ENCODE measurements at regions not wholly inside any gene's neighbourhood (a gene's known extent, or its start where the extent isn't known, plus 50 kb on each side); places are given as distances from the start of the nearest gene placed in this dataset.
"Not testable (repeated sequence)": the region's sequence is repeated elsewhere in the genome, so short reads cannot be mapped to it uniquely, and the experiment has no call there.

- no peak for DNase-seq (ENCODE audit: low read depth in 2 of 3, low spot score in 1 of 3)
Measured at GRCh38 chr13:65529541-65529940, 1700.6 kb downstream of the PCDH9 start.

DNA sequence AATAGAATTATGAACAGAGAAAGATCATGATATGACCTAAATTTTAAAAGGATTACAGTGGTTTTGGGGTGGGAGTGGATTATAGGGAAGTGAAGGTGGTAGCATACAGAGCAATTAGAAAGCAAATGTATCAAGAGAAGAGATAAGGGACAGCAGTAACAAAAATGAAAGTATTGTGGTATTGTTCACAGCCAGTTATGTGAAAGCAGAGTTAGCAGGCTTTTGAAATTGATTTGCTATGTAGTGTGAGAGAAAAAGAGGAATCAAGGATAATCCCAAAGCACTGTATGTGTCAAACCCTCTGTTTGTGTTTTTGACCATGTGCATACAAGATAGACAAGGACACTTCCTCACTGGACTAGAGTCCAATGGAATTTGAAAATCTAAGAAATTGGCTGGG is 1721.4 kb downstream of the PCDH9 start:
- DNase-seq (ENCODE audit: low read depth in 2 of 3, low spot score in 1 of 3) = no peak

DNA sequence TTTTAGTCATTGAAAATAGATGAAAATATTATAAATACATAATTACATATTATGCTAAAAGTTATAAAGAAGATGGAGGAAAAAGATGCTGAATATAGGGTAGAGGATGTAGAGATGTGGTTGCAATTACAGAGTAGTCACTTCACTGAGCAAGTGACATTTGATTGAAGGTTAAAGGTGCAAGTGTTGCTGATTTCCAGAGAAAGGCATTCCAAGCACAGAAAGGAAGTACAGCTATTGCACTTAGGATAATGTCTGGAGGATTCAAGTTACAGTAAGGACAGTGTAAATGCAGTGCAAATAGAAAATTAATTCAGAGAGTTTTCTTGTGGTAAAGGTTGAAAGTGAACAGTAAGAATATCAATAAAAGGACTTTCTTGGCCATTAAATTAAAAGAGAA is 1721.8 kb downstream of the PCDH9 start:
- DNase-seq (ENCODE audit: low read depth in 2 of 3, low spot score in 1 of 3) = no peak

DNA sequence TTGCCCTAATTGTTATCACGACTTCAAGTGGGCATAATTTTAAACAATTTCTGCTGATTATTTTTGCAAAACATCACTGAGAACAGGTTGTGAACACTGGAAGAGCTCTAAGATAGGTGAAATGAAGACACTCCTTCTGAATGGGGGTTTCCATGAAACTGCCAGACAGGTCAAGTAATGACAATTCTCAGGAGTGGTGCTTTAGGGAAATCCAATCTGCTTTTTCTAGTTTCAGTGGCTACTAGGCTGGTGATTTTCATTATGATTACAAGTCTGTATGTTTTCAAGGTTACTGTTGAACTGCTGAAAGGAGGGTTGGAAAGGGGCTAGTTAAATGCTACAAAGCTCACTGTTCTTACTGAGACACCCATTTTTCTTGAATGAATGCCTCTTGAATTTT is 1724.2 kb downstream of the PCDH9 start:
- DNase-seq (ENCODE audit: low read depth in 2 of 3, low spot score in 1 of 3) = no peak

DNA sequence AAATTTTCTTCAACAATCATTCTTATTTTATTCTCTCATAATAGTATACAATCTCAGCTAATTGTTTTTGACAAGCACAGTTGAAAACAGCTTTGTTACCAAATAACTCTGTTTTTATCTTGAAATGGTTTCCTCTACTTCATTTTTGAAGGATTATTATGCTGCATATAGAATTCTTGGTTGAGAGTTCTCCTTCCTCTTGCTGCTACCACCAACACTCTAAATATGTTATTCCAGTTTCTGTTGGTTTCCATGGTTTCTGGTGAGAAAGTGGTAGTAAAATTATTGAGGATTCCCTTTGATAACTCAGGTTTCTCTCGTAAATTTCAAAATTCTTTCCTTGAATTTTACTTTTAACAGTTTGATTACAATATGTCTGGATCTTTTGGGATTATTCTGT is 1725.9 kb downstream of the PCDH9 start:
- no peak for DNase-seq (ENCODE audit: low read depth in 2 of 3, low spot score in 1 of 3)

- no peak for DNase-seq (ENCODE audit: low read depth in 2 of 3, low spot score in 1 of 3)
Measured at GRCh38 chr13:65500481-65500880, 1729.7 kb downstream of the PCDH9 start.

DNA sequence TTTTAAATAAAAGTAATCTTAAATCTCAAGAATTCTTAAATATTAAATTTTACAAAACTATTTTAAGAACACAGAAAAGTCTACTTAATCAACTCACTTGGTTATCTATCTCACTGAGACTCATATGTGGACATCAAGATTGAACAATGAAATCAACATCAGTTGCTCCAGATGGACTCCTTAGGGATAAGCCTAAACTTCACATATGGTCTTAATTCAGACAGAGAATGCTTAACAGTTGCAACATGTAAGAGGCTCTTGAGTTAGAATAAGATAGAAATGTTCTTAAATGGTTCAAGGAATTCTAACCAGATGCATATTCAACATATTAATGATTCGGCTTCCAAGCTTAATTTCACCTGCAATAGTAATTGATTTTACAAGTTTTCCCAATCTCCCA is 1730.9 kb downstream of the PCDH9 start:
- no peak for DNase-seq (ENCODE audit: low read depth in 2 of 3, low spot score in 1 of 3)

GRCh38 chr13:65497265-65497664 is 1732.9 kb downstream of the PCDH9 start:
- no peak for DNase-seq (ENCODE audit: low read depth in 2 of 3, low spot score in 1 of 3)

DNA sequence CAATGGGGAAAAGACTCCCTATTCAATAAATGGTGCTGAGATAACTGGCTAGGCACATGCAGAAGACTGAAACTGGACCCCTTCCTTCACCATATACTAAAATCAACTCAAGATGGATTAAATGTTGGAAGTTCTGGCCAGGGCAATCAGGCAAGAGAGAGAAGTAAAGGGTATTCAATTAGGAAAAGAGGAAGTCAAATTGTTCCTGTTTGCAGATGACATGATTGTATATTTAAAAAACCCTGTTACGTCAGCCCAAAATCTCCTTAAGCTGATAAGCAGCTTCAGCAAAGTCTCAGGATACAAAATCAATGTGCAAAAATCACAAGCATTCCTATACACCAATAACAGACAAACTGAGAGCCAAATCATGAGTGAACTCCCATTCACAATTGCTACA is 1739.4 kb downstream of the PCDH9 start:
- not testable (repeated sequence) for DNase-seq (ENCODE audit: low read depth in 2 of 3, low spot score in 1 of 3)

GRCh38 chr13:65488606-65489005 is 1741.5 kb downstream of the PCDH9 start:
- no peak for DNase-seq (ENCODE audit: low read depth in 2 of 3, low spot score in 1 of 3)

DNA sequence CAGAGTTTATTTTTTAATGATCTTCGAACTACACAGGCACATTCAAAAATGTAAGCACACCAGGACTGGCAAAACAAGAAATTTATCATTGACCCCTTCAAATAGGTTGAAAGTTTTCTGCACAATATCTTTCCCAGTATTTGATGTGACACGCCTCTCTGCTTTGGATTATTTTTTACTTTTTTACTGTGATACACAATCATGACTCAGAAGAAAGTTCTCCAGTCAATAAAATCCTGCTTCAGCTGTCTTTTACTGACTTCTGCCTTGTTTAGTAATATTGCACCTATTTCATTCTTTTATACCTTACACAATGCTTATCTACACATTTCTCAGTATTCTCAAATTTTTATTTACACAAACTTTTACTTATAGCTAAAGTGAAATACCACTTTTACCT is 1750.4 kb downstream of the PCDH9 start:
- no peak for DNase-seq (ENCODE audit: low read depth in 2 of 3, low spot score in 1 of 3)

GRCh38 chr13:65473196-65473595 is 1756.9 kb downstream of the PCDH9 start:
- no peak for DNase-seq (ENCODE audit: low read depth in 2 of 3, low spot score in 1 of 3)

DNA sequence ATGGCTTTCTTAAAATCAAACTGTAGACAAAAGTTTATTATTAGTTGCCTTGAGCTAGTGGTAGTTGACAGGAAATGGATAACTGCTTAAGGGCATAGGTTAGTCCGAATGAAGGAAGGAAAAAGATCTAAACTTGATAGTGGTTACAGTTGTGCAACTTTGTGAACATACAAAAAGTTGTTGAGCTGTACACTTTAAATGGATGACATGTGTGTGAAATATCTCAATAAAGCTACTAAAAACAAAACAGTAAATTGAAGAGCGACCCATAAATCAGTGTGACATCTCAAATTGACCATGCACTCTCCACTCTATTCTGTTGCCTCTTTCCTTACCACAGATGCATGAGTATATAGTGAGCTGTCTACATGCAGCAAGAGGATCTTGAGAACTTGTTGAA is 1757.8 kb downstream of the PCDH9 start:
- no peak for DNase-seq (ENCODE audit: low read depth in 2 of 3, low spot score in 1 of 3)

- no peak for DNase-seq (ENCODE audit: low read depth in 2 of 3, low spot score in 1 of 3)
Measured at GRCh38 chr13:65470781-65471180, 1759.4 kb downstream of the PCDH9 start.

DNA sequence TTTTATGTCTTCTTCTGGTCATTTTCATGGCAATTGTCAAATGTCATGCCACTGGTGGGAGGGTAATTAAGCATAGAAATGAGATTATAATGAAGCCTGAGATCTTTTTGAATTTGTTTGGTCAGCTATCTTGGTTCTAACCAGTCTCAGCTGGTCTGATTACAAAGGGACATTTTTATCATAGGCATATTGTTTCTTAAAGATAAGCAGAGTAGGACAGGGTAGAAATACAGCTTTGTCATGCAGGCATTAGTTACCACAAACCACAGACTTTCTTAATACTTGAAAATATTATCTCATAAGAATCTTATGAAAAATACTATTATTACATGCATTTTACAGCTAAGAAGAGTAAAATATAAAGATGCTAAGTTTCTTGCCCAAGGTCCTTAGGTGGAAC is 1761.5 kb downstream of the PCDH9 start:
- no peak for DNase-seq (ENCODE audit: low read depth in 2 of 3, low spot score in 1 of 3)

- no peak for DNase-seq (ENCODE audit: low read depth in 2 of 3, low spot score in 1 of 3)
Measured at GRCh38 chr13:65461590-65461989, 1768.5 kb downstream of the PCDH9 start.

DNA sequence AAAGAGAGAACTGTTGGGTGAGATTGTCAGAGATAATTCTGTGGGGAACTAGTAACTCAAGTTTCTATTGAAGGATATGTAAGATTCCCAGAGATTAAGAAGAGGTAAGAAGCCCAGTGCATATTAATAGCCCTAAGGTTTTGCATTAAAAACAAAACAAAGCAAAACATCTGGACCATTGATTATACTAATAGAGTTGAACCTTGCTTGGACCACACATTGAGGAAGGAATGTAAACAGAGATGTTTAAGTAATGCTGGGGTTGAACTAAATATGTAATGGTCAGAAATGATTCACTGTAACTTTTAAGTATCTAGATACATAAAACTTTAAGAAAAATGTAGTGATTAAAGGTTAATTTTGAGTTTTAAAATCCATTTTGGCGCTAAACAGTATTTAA is 1770.0 kb downstream of the PCDH9 start:
- no peak for DNase-seq (ENCODE audit: low read depth in 2 of 3, low spot score in 1 of 3)

DNA sequence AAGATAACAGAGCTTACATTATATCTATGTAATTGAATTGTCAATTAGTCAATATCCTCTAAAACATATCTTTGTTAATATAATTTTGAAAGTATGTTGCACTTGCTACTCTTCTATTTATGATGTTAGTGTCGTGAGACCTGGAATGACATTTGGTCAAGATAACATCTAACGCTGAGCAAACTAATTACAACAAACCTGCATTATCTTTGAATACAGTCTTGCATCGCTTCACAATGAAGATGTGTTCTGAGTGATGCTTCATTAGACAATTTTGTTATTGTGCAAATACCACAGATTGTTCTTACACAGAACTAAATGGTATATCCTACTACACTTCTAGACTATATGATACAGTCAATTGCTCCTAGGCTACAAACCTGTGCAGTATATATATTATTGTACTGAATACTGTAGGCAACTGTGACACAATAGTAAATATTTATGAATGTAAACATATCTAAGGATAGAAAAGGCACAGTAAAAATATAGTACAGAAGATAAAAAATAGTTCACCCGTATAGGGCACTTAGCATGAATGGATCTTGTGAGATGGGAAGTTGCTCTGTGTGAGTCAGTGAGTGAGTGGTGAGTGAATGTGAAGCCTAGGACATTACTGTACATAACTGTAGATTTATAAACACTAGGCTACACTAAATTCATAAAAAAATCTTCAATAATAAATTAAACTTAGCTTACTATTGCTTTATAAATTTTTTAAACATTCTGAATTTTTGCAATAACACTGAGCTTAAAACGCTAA is 1773.8 kb downstream of the PCDH9 start:
- no peak for DNase-seq (ENCODE audit: low read depth in 2 of 3, low spot score in 1 of 3)

- DNase-seq (ENCODE audit: low read depth in 2 of 3, low spot score in 1 of 3) = no peak
Measured at GRCh38 chr13:65454403-65454802, 1775.7 kb downstream of the PCDH9 start.

GRCh38 chr13:65453982-65454381 is 1776.2 kb downstream of the PCDH9 start:
- no peak for DNase-seq (ENCODE audit: low read depth in 2 of 3, low spot score in 1 of 3)

DNA sequence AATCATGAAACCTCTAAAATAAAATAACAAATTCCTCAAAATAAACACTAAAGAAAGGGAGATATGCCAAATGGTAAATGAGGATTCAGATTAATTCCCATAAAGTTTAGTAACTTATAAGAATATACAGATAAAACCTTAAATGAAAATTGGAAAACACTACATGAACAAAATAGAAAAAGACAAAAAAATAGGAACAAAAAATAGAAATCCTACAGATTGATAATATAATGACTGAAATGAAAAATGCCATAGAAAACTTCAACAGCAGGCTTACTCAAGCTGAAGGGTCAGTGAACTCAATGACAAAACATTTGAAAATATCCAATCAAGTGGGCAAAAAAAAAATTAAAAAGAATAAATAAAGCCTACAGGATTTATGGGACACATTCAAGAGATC is 1784.8 kb downstream of the PCDH9 start:
- DNase-seq (ENCODE audit: low read depth in 2 of 3, low spot score in 1 of 3) = no peak

DNA sequence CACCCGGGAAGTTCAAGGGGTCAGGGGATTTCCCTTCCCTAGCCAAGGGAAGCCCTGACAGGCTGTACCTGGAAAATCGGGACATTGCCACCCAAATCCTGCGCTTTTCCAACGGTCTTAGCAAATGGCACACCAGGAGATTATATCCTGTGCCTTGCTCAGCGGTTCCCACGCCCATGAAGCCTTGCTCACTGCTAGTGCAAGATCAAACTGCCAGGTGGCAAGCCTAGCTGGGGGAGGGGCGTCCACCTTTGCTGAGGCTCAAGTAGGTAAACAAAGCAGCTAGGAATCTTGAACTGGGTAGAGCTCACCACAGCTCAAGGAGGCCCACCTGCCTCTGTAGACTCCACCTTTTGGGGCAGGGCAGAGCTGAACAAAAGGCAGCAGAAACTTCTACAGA is 1794.5 kb downstream of the PCDH9 start:
- DNase-seq (ENCODE audit: low read depth in 2 of 3, low spot score in 1 of 3) = no peak

DNA sequence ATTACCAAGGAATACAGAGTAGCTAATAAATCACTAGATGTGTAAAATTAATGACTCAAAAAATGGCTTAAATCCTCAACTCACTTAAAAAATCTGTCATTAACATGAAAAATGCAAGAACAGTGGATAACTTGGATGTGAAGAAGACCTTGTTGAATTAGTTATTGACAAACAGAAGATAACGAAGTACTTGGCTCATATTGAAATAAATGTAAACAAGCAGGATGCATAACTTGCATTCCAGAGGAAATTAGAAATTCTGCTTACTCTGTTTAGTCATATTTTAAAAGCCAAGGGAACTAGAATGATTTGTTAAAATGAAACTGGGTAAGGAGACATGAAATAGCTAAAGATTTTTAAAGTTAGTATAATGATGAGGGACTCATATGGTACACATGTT is 1812.2 kb downstream of the PCDH9 start:
- no peak for DNase-seq (ENCODE audit: low read depth in 2 of 3, low spot score in 1 of 3)

GRCh38 chr13:65416784-65417183 is 1813.4 kb downstream of the PCDH9 start:
- DNase-seq (ENCODE audit: low read depth in 2 of 3, low spot score in 1 of 3) = no peak
